Activated naive CD4-positive, alpha-beta T cell treated with Interleukin-2 at 50 U/mL for 16 hours (primary cell): ENCODE measurements at regions not wholly inside any gene's neighbourhood (a gene's known extent, or its start where the extent isn't known, plus 50 kb on each side); places are given as distances from the start of the nearest gene placed in this dataset.
"Not testable (repeated sequence)": the region's sequence is repeated elsewhere in the genome, so short reads cannot be mapped to it uniquely, and the experiment has no call there.

ENCODE experiments used
- DNase-seq: peaks from one replicate; pipeline ENCODE4 v3.0.0-alpha.2; 2020

DNA sequence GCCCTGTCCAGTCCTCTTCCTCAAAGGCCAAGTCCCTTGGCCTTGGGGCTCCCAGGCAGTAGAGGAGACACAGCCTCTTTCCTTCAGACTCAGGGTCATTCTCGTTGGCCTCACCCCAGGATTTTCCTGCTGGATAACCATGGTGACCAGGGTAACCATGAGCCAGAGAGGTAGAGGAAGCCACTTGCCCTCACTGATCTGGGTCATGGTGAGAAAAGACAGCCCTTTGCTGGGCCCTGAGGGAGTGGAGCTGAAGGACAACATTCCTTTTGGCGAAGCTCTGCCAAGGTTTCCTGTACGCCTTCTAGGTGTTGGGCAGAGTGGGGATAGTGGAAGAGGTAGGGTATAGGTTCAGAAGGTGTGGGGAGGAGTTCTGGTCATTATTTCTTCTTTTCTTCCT lies 53.1 kb upstream of the WNT4 start:
- no peak for DNase-seq

DNA sequence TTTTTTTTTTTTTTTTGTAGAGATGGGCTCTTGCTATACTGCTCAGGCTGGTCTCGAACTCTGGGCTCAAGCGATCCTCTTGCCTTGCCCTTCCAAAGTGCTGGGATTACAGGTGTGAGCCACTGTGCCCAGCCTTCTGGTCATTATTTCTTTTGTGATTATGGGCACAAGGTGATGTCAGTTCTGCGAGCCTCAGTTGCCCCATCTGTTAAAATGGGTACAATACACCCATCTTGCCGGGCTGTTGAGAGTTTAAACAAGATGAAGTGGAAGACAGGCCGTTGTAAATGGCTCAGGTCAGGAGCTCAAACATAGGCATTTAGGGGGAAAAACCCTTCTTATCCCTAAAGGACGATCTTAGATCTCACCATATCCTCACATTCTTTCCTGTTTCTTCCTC lies 53.7 kb upstream of the WNT4 start:
- DNase-seq = no peak

DNA sequence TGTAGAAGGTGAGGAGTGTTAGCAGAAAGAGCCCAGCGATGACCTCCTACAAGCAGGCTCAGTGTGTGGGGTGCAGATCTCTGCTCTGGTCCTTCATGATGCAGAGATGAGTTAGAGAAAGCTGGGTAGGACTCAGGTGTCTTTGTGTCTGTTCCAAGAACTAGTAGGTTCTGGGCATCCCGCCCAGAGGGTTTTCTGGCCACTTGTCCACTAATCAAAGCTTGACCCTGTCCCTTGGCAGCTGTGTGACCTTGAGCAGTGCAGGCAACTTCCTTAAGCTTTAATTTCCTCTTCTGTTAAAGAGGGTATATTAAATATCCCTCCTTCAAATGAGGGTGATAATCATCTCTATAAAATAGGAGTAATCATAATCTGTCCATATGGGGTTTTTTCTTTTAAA lies 54.7 kb upstream of the WNT4 start:
- DNase-seq = no peak

DNA sequence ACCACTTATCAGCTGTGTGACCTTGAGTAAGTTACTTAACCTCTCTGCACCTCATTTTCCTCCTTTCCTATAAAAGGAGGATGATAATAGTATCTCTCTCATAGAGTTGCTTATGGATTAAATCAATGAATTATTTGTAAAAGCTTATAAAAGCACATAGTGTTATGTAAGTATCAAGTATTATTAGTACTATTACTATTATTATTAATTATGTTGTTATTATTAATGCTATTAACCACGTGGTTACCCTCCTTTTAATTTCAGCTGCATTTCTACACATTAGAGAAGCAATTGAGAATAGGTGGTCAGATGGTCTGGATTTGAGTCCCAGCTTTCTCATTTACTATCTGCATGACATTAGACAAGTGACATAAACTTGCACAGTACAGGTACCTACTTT lies 58.1 kb upstream of the WNT4 start:
- DNase-seq = no peak

DNA sequence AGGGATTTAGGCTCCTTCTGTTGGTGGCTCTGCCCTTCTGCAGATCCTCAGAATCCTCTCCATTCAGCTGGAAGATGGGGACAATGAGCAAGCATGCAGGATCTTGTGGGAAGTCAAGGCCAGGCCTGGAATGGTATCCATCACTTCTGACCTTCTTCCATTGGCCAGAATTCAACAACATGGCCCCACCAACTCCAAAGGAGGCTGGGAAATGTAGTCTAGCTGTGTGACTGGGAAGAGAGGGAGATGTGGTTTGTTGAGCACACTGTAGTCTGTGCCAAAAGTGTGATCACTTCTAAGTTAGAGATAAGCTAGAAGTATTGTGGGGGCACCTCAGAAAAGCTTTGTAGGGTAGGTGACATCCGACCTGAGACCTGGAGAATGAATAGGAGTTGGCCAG lies 60.4 kb upstream of the WNT4 start:
- DNase-seq = no peak

DNA sequence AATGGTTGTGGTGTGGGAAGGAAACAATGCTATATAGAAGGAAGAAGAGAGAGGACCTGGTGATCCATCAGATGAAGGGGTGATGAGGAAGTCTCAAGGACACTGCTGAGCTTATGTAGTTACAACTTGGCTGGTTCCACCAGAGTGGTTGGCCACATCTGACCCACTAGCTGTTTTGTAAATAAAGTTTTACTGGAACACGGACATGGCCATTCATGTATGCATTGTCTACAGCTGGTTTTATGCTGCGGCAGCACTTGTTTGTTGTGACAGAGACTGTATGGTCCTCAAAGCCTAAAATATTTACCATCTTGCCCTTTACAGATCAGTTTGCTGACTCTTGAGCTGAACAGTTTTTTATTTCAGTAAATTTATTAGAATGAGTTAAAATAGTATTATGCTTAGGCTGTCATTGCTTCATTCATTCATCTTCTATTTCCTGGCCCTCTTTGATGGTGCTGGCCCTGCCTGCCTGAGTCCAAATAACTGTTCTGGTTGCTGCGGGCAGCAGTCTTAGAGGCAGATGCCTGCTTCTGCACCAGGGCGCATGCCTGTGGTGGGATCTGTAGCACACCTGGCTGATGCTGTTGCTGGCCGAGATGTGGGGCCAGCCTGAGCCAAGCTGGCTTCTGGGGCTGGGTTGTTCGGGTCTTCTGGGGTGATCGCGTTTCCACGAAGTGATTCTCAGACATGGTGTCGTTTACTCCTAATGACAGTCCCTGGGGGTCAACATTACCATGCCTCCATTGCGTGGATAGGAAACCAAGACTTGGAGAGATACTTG lies 61.4 kb upstream of the WNT4 start:
- DNase-seq = no peak

DNA sequence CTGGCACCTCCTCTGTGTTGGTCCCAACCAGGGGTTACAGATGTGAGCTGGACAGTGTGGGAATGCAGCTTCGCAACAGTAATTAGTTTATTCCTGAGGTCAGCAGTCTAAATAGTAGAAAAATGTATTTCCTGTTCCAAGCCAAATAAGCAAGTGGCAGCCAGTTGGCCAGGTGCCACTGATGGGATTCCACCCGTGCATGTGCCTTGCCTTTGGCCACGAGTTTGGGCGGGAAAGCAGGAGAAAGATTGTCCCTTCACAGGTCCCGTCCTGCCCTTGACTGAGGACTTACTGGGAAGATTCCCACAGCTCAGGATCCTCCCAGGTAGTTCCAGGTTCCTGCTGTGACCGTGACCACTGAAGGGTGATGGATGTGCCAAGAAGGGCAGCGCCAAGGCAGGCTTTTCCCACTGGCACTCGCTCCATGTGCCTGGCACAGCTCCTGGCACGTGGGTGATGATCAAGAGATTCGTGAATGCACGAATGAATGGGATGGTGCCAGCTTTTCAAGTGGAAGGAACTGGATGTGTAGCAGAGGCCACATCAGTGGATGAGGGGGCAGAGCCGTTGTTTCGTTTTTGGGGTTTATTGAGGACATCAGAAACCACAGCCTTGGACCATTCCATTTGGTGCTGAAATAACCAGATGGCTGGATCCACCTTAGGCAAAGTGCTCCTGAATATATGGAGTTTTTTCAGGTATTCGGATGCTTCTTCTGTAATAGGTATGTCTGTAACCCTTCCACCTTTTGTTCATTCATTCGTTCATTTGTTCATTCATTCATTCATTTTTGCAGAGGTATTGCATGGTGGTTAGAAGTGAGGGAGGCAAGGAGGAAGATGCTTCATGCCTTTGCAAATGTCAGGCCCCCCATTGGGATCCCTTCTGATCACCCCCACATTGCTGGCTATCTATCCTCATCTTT lies 62.4 kb upstream of the WNT4 start:
- no peak for DNase-seq

DNA sequence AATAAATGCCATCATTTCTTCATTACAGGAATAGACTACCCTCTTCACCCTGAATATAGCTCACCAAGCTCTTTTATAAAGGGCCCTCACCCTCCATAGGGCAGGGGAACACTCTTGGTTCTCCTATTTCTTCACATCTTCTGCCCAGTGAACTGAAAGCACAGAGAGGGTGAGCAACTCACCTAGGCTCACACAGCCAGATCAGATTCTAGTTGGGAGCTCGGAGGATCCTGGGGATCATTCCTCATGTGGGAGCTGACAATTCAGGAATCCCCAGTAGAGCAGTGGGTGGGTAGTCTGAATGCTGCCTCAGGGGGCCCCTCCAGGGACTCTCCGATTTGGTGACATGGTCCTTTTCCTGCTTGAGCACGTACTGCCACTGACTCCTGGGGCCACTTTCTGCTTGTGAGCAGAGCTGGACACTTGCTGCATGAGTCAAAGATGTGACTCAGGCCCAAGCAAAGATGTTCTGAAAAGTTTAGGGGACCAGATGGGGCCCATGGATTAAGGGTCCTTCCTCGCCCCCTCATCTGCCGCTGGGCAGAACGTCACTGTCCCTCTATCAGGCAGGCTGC lies 63.7 kb upstream of the WNT4 start:
- no peak for DNase-seq

DNA sequence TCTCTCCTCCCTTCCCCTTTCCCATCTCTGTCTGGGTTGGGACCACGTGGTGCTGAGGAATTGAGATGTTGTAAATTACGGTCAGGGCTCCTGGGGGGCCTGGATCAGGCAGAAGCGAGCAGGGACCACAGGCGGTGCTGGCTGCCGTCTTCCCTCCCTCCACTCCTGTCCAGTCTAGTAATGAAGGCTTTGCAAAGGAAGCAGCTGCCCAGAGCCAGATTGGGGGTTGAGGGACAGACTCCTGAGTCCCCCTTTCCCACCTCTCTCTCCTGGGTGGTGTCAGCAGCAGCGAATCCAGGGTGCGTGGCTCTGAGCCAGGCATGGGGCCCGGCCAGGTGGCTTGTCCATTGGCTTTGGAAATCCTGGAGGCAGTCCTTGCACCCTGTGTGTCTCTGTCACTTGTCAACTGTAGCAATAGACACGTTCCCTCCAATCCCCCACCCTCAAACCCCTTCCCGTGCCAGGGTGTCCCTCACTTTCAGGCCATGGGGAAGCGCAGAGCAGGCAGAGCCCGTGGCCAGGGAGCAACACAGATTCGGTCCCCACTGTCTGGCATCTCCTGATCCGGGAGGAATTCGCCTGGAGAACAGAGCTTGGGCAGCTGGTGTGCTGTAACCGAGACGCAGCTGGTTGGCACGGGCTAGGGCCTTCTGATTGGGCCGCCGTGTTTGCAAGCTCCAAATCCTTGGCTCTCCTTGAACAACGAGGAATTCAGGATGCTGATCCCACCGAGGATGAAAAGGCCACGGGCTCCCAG lies 64.8 kb upstream of the WNT4 start:
- DNase-seq = no peak

DNA sequence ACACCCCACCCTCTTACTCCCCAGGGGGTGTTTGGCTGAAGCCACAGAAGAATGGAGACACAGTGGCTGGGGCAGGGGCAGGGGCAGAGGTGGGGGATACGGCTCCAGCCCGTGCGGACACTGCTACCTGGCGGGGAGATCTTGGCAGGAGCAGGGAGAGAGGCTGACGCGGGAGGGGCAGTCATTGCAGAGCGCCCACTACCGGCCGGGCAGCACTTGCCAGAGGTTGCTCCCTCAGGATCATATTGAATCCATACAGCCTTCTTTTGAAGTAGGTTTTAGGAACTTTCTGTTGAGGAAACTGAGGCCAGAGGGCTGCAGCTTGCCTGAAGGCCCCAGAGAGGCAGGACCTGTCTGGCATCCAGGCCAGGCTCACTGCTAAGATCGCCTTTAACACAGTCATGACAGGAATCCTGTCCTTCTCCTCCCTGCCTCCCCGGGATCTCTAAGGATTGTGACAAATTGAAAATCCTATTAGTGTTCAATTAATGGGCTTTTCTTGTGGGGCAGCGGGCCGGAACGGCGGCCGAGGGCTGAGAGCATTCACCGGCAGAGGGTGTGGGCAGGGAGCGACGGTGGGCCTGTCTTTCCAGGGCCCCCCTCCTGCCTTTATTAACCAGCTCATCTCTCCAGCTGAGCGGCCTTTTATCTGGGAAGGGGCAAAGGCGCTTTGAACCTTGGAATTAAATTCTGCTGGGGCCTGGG lies 65.5 kb upstream of the WNT4 start:
- no peak for DNase-seq

DNA sequence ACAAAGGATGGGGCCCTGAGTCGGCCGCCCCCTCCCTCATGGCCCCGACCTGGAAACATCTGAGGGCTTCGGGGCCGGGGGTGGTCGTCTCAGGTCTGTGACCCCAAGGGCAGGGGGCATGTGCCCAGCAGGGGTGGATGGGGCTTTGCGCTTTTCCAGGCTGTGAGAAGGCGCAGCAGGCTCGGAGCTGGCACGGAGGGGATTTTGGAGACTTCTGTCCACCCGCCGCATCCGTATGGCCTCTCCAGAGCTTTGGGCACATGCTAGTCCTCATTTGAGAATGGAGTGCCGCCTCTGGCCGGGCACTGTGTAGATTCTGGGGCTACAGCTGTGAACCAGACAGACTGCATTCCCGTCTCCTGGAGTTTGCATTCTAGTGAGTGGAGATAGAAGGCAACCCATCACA lies 66.1 kb upstream of the WNT4 start:
- no peak for DNase-seq

DNA sequence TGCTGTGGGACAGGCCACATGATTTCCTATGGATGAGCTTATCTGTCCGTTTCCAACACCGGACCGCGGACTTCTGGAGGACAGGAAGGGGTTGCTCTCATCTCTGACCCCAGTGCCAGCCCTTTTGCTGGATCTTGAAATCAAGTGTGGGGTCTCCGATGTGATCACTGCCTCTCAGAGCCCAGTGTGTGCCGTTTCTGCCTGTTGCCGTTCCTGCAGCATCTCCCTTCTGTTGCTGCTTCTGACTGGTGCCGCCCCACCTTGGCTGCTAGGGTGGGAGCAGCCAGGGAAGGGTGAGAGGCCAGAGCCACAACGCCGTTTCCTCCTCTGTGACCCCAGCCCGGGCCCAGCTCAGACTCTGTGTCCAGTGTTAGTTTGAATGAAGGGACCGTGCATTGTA lies 67.3 kb upstream of the WNT4 start:
- no peak for DNase-seq

DNA sequence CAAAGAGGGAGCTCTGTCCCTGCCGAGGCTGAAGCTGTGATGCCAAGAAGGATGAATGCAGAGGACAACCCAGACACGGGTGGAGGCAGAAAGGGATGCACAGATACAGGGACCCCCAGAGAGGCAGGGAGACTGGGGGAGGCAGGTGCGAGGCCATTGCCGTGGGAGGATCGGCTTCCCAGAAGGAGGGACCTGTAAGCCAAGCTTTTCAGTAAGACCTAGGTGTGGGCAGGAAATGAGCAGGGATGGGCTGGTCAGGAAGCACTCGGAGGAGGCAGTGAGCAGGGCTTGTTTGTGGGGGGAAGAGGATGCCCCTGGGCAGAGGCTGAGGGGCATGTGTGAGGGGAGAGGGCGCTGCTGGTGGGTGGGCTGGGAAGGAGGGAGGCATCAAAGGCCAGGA lies 67.7 kb upstream of the WNT4 start:
- no peak for DNase-seq

DNA sequence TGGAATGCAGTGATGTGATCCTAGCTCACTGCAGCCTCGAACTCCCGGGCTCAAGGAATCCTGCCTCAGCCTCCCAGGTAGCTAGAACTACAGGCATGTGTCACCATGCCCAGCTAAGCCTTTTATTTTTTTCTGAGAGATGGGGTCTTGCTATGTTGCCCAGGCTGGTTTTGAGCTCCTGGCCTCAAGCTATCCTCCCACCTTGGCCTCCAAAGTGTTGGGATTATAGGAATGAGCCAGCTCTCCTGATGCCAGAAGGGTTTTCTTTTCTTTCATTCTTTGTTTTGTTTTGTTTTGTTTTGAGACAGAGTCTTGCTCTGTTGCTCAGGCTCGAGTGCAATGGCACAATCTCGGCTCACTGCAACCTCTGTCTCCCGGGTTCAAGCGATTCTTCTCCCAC lies 68.6 kb upstream of the WNT4 start:
- DNase-seq = not testable (repeated sequence)

DNA sequence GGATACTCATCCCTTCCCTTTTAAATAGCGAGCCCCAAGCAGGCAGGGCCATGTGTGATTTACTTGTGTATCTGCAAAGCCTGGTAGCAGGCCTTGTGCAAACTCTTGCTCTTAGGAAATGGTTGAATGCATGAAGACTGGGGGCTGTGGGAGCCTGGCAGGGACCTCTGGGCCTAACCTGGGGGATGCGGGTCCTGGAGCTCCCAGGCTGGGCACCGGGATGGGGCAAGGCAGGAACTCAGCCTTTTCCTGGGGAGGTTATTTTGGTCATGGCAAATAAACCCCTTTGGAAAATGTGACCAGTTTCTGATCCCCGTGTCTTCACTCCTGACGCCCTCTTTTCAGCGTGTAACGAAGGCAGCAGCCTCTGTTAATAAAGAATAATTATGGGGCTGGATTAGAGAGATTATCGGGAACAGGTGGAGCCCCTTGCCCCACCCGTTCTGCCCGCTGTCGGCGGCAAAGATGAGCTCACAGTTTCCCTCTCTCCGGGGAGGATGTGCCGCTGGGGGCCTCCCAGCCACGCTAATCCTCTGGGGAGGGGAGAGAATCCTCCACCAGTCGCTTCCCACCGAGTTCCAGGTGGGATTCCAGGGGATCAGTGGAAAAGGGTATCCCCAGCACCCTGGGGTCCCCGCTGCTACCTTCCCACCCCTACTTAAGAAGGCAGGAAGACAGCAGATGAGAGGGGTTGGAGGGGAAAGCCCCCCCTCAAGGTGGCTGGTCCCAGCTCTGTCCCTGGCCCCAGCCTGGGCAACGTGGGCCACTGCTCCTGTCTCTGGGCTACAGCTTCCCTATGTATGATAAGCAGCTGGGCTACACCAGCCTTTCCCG lies 69.7 kb upstream of the WNT4 start:
- no peak for DNase-seq

DNA sequence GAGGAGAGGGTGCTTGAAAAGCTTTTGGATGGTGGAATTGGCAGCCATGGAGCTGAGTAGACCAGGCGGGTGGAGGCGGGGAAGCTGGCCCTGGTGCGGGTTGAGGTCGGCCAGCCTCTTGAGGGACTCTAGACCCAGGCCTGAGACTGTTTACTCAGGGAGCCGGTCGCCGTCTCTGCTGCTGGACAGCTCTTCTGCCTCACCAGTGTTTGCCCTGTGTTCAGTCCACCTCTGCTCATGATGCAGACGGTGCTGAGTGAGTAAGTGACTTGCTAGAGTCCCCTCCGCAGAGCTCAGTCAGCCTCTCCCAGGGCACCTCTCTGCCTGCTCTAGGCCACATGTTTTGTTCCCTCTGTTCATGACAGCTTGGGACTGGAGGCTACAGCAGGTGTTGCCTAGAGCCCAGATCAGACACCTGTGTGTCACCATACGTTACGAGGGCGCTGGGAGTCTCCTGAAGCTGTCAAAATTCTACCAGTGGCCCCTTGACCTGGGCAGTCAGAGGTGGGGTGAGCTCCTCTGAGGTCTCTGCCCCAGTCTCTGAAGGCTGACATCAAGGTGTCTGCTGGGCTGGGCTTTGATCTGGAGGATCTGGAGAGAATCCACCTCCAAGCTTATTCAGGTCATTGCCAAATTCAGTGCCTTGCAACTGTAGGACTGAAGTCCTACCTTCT lies 73.5 kb upstream of the WNT4 start:
- no peak for DNase-seq

DNA sequence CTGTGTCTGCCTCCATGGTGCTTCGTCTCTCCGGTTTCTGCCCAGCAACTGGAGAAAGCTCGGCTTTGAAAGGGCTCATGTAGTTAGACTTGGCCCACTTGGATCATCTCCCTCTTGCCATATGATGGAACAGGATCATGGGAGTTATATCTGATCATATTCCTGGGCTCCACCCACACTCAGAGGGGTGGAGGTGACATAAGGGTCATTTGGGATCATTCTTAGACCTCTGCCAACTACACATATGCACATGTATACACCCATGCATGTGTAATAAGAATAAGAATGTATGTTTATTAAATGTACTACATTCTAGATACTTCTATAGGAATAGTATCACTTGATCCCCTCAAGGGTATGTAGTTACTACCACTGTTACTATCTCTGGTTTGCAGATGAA lies 74.1 kb upstream of the WNT4 start:
- DNase-seq = no peak

DNA sequence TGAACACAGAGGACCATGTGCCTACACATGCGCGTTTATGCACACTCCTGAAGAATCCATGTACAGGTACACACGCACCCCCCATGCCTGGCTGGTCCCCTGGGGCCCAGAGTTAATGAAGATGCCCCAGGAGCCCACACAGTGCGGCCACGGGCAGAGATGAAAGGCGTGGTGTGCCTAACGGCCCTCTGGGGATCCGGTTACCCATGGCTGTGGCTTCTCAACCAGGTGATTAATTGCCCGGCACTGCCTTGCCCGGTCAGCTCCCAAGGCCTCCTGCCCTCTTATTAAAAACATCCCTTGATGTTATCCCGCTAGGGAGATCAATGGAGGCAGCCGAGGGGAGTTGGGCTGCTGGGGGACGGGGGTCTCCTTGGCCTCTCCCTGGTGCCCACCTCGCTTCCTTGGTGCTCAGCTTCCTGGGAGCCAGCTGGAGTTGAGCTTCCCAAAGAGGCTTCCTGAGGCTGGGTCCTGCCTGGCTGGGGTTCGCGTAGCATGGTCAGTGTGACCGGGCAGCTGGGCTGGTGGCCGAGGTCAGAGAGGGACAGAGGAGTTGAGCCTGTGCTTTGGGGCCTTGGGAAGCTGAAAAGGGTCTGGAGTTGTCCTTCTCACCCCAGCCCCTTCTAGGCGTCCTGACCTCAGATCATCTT lies 75.0 kb upstream of the WNT4 start:
- no peak for DNase-seq

DNA sequence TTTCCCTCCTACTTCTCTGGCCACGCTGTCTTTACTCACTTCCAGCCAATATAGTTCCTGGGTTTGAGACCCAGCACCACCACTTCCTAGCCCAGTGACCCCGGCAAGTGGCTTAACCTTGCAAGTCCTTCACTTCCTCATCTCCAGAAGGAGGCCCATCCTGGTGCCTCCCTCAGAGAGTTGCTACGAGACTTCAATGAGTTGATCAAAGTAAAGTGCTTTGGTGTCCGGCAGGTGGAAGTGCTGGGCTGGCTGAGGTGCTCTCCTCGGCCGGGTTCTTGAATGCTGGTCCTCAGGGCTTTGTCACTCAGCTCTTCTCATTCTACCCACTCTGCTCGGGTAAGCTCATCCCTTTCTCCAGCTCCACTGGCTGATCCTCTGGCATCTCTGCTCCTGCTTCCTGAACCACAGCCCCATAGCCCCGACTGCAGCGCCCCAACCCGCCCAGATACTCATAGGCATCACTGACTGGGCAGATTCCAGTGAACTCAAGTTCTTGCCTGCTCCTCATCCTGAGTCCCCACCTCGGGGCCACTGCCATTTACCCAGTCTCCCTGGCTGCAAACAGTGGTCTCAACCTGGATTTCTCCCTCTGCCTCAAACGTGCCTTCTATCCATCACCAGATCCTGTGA lies 75.8 kb upstream of the WNT4 start:
- DNase-seq = no peak

DNA sequence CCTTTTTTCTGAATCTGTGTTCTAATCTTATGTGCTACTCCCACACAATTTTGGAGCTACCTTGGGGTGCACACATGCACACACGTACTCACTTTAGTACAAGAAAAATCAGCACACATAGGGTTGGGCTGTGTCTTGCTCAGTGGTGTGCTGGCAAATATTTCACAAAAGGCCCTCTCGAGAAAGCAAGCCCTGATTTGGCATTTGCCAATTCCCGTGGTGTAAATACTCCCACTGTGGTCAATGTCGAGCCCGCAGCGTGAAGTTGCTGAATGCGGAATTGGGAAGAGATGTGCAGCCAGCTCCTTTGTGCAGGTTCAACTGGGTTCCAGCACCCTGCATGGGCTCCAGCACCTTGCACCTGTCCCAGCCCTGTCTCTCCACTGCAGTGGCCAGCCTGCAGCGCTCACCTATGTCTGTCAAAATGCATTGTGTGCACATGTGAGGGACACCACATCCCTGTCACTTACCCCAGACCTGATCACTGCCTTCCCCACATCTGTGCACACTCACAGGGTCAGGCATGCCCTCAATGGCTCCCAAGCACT lies 78.4 kb upstream of the WNT4 start:
- DNase-seq = no peak
